ENCODE measurements at regions not wholly inside any gene's neighbourhood (a gene's known extent, or its start where the extent isn't known, plus 50 kb on each side); places are given as distances from the start of the nearest gene placed in this dataset.

- TF ChIP-seq CTCF (IDR thresholded peaks at IDR 0.05), result no peak
- TF ChIP-seq POLR2A (IDR thresholded peaks at IDR 0.05; ENCODE audit: low read depth), result no peak
- no peak for TF ChIP-seq POLR2AphosphoS5 (IDR thresholded peaks at IDR 0.05)
- TF ChIP-seq EP300 (IDR thresholded peaks at IDR 0.05), result no peak
These were observed 122.0 kb upstream of the ATP10A start for GRCh38 chr15:25985165-25985564.
